Lung (tissue), 11 donors: ENCODE measurements at regions not wholly inside any gene's neighbourhood (a gene's known extent, or its start where the extent isn't known, plus 50 kb on each side); places are given as distances from the start of the nearest gene placed in this dataset.

Experiments used
- ATAC-seq: fragments of 200-7000 bp; cut with Tn5 transposase; one replicate; pipeline ENCODE4 v1.9.1; 2020; ENCODE audit warnings: moderate number of reproducible peaks; ENCODE audit not compliant: insufficient read depth, low FRiP score
- DNase-seq, 3 donors: peaks; one replicate each; pipeline ENCODE4 v3.0.0-alpha.2; 2013 to 2017
- H3K27ac ChIP-seq, 2 donors: one replicate each; pipeline ENCODE4 v1.5.1; 2013; ENCODE audit warnings: mild to moderate bottlenecking in 2 of 2, moderate library complexity in 2 of 2, control low read depth in 1 of 2, inconsistent platforms in 1 of 2, low read depth in 1 of 2, low read length in 1 of 2
- H3K27me3 ChIP-seq, 3 donors: one replicate each; pipeline ENCODE4 v1.5.1; 2013; ENCODE audit warnings: low read length in 2 of 3; ENCODE audit not compliant: control insufficient read depth in 3 of 3, insufficient read depth in 3 of 3
- H3K36me3 ChIP-seq, 4 donors: one replicate each; pipeline ENCODE4 v1.5.1; 2013; ENCODE audit warnings: low read length in 4 of 4, mild to moderate bottlenecking in 1 of 4, moderate library complexity in 1 of 4; ENCODE audit not compliant: control insufficient read depth in 4 of 4, insufficient read depth in 4 of 4
- H3K4me1 ChIP-seq, 5 donors: one replicate each; pipeline ENCODE4 v1.5.1; 2013; ENCODE audit warnings: low read length in 5 of 5, mild to moderate bottlenecking in 2 of 5, moderate library complexity in 1 of 5; ENCODE audit not compliant: control insufficient read depth in 5 of 5, insufficient read depth in 5 of 5
- H3K4me3 ChIP-seq: one replicate; pipeline ENCODE4 v1.5.1; 2013; ENCODE audit warnings: mild to moderate bottlenecking, control low read depth, moderate library complexity
- H3K9ac ChIP-seq, 2 donors: one replicate each; pipeline ENCODE4 v1.5.1; 2013; ENCODE audit warnings: low read length in 2 of 2, control low read depth in 1 of 2; ENCODE audit not compliant: insufficient read depth in 1 of 2
- H3K9me3 ChIP-seq, 4 donors: one replicate each; pipeline ENCODE4 v1.5.1; 2013; ENCODE audit warnings: low read length in 3 of 4, mild to moderate bottlenecking in 1 of 4, moderate library complexity in 1 of 4; ENCODE audit not compliant: control insufficient read depth in 4 of 4, insufficient read depth in 3 of 4
- CTCF ChIP-seq: IDR thresholded peaks from 2 replicates; pipeline ENCODE4 v1.5.1; 2012; ENCODE audit warnings: mild to moderate bottlenecking; ENCODE audit errors: control extremely low read depth, extremely low read depth
- WGBS, 2 donors: extraction: QIAGEN DNeasy Blood & Tissue Kit; methylation state at CpG; one replicate each; pipeline ENCODE4 v1.1.7; 2013; 5-methylcytosine and 5-hydroxymethylcytosine counted together
- donor health status: control.
- donor health status: control.
- donor health status: Bipolar disorder and iron deficiency.
- donor health status: healthy.
- donor health status: DM: yes; HTN: yes; CAD: no.

GRCh38 chr16:59044616-59045015 lies 310.5 kb upstream of the GOT2 start:
- no peak overlapping the region for H3K27ac ChIP-seq

GRCh38 chr16:59042301-59042700 lies 308.2 kb upstream of the GOT2 start:
- WGBS, 2 donors = 33 to 62% methylated on average over 2 of the region's 2 CpGs
- ATAC-seq (no peak), DNase-seq (no peak)
- no peak overlapping the region for H3K4me3 ChIP-seq
- no peak for TF ChIP-seq CTCF
- no peak overlapping the region for H3K9ac ChIP-seq
- no peaks in the 10 kb centered on the region for H3K9me3 ChIP-seq
- H3K27ac ChIP-seq = no peak overlapping the region
- H3K4me1 ChIP-seq = no peaks in the 10 kb centered on the region
- H3K36me3 ChIP-seq = no peaks in the 10 kb centered on the region
- no peaks in the 10 kb centered on the region for H3K27me3 ChIP-seq

More at GRCh38 chr16:59044616-59045015, 310.5 kb upstream of the GOT2 start:
- H3K4me1 ChIP-seq = no peaks in the 10 kb centered on the region
- H3K4me3 ChIP-seq = no peak overlapping the region
- H3K27me3 ChIP-seq = no peaks in the 10 kb centered on the region
- no peak for TF ChIP-seq CTCF
- H3K9ac ChIP-seq = no peak overlapping the region
- ATAC-seq (no peak), DNase-seq (no peak)
- H3K9me3 ChIP-seq = no peaks in the 10 kb centered on the region
- H3K36me3 ChIP-seq = no peaks in the 10 kb centered on the region

- Histone ChIP-seq H3K4me1 (no peaks in the 10 kb centered on the region), H3K27ac (no peak overlapping the region), H3K4me3 (no peak overlapping the region), H3K9ac (no peak overlapping the region), H3K9me3 (no peaks in the 10 kb centered on the region), H3K27me3 (no peaks in the 10 kb centered on the region), H3K36me3 (no peaks in the 10 kb centered on the region)
- 35 to 57% methylated on average over 3 of the region's 3 CpGs for WGBS, 2 donors
- peak in 1 of 3 donors; percentile 4 for DNase-seq
- TF ChIP-seq CTCF = no peak
- ATAC-seq = no peak
Observed at GRCh38 chr16:59039066-59039720, 305.1 kb upstream of the GOT2 start.
